ENCODE measurements at regions not wholly inside any gene's neighbourhood (a gene's known extent, or its start where the extent isn't known, plus 50 kb on each side); places are given as distances from the start of the nearest gene placed in this dataset.

DNA sequence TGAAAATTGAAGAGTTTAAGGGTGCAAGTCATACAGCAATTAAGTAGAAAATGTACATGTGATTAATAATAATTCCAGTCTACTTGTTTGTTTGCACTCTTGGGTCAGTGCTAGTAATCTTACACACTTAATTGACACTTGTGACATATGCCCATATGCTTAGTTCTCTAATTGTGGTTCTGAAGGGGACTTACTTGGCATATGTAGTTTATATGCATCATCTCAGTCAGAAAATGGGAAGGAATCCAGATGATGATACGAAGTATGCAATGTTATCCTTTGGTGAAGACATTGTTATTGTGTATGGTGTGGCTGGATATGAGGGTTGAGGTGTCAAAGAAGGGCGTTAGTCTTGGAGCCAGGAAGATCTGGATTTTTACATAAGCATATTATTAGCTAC, 193.5 kb upstream of the HDAC9 start:
- H3K9me3 ChIP-seq (ENCODE audit: control insufficient read depth in 2 of 3, insufficient read depth in 1 of 3, low read length in 3 of 3), result no peaks in the 10 kb centered on the region
- H3K36me3 ChIP-seq (ENCODE audit: control insufficient read depth in 2 of 3, insufficient read depth in 3 of 3, low read length in 3 of 3), result no peaks in the 10 kb centered on the region
- H3K4me3 ChIP-seq (ENCODE audit: low read length in 3 of 3), result no peak overlapping the region
- no peak overlapping the region for H3K9ac ChIP-seq (ENCODE audit: low read length in 3 of 3)
- TF ChIP-seq, protein P1, sequence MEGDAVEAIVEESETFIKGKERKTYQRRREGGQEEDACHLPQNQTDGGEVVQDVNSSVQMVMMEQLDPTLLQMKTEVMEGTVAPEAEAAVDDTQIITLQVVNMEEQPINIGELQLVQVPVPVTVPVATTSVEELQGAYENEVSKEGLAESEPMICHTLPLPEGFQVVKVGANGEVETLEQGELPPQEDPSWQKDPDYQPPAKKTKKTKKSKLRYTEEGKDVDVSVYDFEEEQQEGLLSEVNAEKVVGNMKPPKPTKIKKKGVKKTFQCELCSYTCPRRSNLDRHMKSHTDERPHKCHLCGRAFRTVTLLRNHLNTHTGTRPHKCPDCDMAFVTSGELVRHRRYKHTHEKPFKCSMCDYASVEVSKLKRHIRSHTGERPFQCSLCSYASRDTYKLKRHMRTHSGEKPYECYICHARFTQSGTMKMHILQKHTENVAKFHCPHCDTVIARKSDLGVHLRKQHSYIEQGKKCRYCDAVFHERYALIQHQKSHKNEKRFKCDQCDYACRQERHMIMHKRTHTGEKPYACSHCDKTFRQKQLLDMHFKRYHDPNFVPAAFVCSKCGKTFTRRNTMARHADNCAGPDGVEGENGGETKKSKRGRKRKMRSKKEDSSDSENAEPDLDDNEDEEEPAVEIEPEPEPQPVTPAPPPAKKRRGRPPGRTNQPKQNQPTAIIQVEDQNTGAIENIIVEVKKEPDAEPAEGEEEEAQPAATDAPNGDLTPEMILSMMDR (IDR thresholded peaks at IDR 0.05; ENCODE audit: borderline replicate concordance, extremely low read depth, insufficient read depth), result no peak
- H3K4me1 ChIP-seq (ENCODE audit: control insufficient read depth in 2 of 3, insufficient read depth in 2 of 3, low read depth in 1 of 3, low read length in 3 of 3), result no peaks in the 10 kb centered on the region
- H3K27me3 ChIP-seq (ENCODE audit: control insufficient read depth, insufficient read depth, low read length), result no peaks in the 10 kb centered on the region
- no peak overlapping the region for H3K27ac ChIP-seq (ENCODE audit: low read depth in 2 of 2, low read length in 2 of 2)
- DNase-seq (no peak), FAIRE-seq (no peak)
- intact Hi-C loops (cut with DNase I), result no loop called here

DNA sequence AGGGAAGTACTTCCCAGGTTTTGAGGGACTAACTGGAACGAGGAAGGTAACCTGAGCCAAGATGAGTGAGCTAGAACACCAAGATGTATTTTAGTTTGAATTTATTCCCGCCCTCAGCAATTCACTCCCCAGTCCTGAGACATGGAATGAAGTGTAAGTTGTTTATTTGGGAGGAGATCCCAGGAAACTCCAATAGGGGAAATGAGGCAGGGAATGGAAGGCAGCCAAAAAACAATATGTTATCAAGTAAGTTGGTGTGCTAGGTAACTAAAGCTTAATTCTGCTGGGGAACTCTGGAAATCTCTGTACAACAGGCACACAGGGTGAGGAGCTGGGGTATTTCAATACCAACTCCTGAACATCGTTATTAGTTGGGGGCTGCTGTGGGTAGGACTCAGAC, 189.7 kb upstream of the HDAC9 start:
- intact Hi-C loops (cut with DNase I), result no loop called here
- H3K4me1 ChIP-seq (ENCODE audit: control insufficient read depth in 2 of 3, insufficient read depth in 2 of 3, low read depth in 1 of 3, low read length in 3 of 3), result no peaks in the 10 kb centered on the region
- no peaks in the 10 kb centered on the region for H3K27me3 ChIP-seq (ENCODE audit: control insufficient read depth, insufficient read depth, low read length)
- H3K9ac ChIP-seq (ENCODE audit: low read length in 3 of 3), result no peak overlapping the region
- TF ChIP-seq, protein P1 (IDR thresholded peaks at IDR 0.05; ENCODE audit: borderline replicate concordance, extremely low read depth, insufficient read depth), result no peak
- no peaks in the 10 kb centered on the region for H3K9me3 ChIP-seq (ENCODE audit: control insufficient read depth in 2 of 3, insufficient read depth in 1 of 3, low read length in 3 of 3)
- FAIRE-seq (no peak), DNase-seq (peak in 1 of 5 donors; percentile 37)
- H3K36me3 ChIP-seq (ENCODE audit: control insufficient read depth in 2 of 3, insufficient read depth in 3 of 3, low read length in 3 of 3), result no peaks in the 10 kb centered on the region
- no peak overlapping the region for H3K4me3 ChIP-seq (ENCODE audit: low read length in 3 of 3)
- no peak overlapping the region for H3K27ac ChIP-seq (ENCODE audit: low read depth in 2 of 2, low read length in 2 of 2)

DNA sequence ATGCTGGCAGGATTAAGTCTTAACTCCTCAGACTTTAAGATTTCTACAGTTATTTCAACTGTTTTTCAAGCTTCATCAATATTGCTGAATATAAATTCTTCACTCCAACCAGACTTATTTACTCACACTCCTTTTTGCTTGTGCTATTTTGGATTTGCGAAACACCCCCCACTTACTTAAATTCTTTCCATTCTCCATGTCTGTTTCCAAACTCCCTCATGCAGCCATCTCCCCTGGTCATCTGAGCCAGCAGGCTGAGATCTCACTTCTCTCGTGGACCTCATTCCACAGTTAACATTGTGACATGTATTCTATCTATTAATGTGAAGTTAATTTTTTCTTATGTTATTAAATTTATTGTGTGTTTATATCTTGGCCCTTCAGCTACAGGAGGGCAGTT, 188.9 kb upstream of the HDAC9 start:
- Histone ChIP-seq H3K27me3 (ENCODE audit: control insufficient read depth, insufficient read depth, low read length) (no peaks in the 10 kb centered on the region), H3K9me3 (ENCODE audit: control insufficient read depth in 2 of 3, insufficient read depth in 1 of 3, low read length in 3 of 3) (no peaks in the 10 kb centered on the region), H3K27ac (ENCODE audit: low read depth in 2 of 2, low read length in 2 of 2) (no peak overlapping the region), H3K9ac (ENCODE audit: low read length in 3 of 3) (no peak overlapping the region), H3K36me3 (ENCODE audit: control insufficient read depth in 2 of 3, insufficient read depth in 3 of 3, low read length in 3 of 3) (no peaks in the 10 kb centered on the region), H3K4me3 (ENCODE audit: low read length in 3 of 3) (no peak overlapping the region), H3K4me1 (ENCODE audit: control insufficient read depth in 2 of 3, insufficient read depth in 2 of 3, low read depth in 1 of 3, low read length in 3 of 3) (no peaks in the 10 kb centered on the region)
- intact Hi-C loops (cut with DNase I), result no loop called here
- TF ChIP-seq, protein P1 (IDR thresholded peaks at IDR 0.05; ENCODE audit: borderline replicate concordance, extremely low read depth, insufficient read depth), result no peak
- FAIRE-seq, result no peak
- DNase-seq, result no peak

DNA sequence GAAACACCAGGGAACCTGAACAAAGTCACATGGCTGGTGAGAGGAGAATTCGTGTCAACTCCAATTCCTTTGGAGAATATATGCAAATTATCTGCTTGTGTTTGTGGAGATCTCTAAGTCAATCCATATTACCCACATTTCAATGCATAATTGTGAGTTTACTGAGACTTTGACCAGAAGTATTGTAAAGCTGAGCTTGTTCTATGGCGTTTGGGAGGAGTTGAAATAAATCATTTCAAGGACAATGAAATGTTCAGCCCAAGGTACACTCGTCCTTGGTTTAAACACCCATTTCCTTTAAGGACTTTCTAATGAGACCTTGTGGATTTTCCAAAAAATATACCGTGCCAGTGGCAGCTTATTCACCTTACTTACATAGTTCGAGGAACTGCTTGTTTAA, 186.6 kb upstream of the HDAC9 start:
- H3K9me3 ChIP-seq (ENCODE audit: control insufficient read depth in 2 of 3, insufficient read depth in 1 of 3, low read length in 3 of 3), result no peaks in the 10 kb centered on the region
- no peak overlapping the region for H3K9ac ChIP-seq (ENCODE audit: low read length in 3 of 3)

More for the DNA sequence above, 186.6 kb upstream of the HDAC9 start:
- Histone ChIP-seq H3K4me3 (ENCODE audit: low read length in 3 of 3) (no peak overlapping the region), H3K27me3 (ENCODE audit: control insufficient read depth, insufficient read depth, low read length) (no peaks in the 10 kb centered on the region), H3K27ac (ENCODE audit: low read depth in 2 of 2, low read length in 2 of 2) (no peak overlapping the region), H3K36me3 (ENCODE audit: control insufficient read depth in 2 of 3, insufficient read depth in 3 of 3, low read length in 3 of 3) (no peaks in the 10 kb centered on the region), H3K4me1 (ENCODE audit: control insufficient read depth in 2 of 3, insufficient read depth in 2 of 3, low read depth in 1 of 3, low read length in 3 of 3) (no peaks in the 10 kb centered on the region)
- DNase-seq (no peak), FAIRE-seq (no peak)
- TF ChIP-seq, protein P1 (IDR thresholded peaks at IDR 0.05; ENCODE audit: borderline replicate concordance, extremely low read depth, insufficient read depth), result no peak
- intact Hi-C loops (cut with DNase I), result no loop called here

All from kidney (tissue), 13 donors.